ENCODE measurements at regions not wholly inside any gene's neighbourhood (a gene's known extent, or its start where the extent isn't known, plus 50 kb on each side); places are given as distances from the start of the nearest gene placed in this dataset.

DNA sequence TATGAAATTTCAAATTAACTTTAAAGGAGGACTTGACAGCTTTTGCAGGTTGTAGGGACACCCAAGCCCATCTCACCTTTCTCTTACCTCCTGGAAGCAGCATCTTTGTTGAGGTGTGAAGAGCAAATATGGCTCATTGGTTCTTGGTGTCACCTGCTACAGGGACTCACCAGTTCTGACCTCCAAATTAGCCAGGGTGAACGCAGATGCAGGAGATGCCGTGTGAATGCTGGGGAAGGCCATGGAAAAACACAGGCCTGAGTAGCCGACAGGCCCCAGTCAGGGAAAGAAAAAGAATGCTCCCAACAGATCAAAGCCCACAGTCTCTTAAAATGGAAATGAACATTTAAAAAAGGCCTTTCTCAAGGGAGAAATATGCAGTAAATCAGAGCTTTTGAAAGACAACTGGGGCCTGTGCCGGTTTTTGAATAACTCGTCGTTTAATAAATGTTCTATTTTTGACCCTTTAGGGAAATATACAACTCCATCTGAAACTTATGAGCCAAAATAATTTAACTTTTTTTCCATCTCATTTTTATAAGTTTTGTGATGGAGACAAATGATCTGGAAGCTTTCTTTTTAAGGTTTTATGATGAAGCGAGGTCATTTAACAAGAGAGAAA lies 167.5 kb downstream of the CD83 start:
- no peak overlapping the region for H3K27ac ChIP-seq
- in situ Hi-C loops (cut with MboI) = no loop called here
- H3K36me3 ChIP-seq (ENCODE audit: low read depth) = no peaks in the 10 kb centered on the region
- no peak overlapping the region for H3K4me3 ChIP-seq
- no peaks in the 10 kb centered on the region for H3K79me2 ChIP-seq (ENCODE audit: insufficient read depth)
- H3F3A ChIP-seq (ENCODE audit: insufficient read depth) = peaks cover 8% of the 10 kb centered on the region
- no peak overlapping the region for H3K9ac ChIP-seq
- H3K4me1 ChIP-seq (ENCODE audit: insufficient read depth) = peaks cover 19% of the 10 kb centered on the region
- H4K20me1 ChIP-seq (ENCODE audit: insufficient read depth) = no peaks in the 10 kb centered on the region
- no peaks in the 10 kb centered on the region for H3K9me2 ChIP-seq (ENCODE audit: insufficient read depth)
- H3K9me3 ChIP-seq (ENCODE audit: low read depth) = no peaks in the 10 kb centered on the region
- no peak for TF ChIP-seq EZH2 (IDR thresholded peaks at IDR 0.05; ENCODE audit: insufficient read depth, poor library complexity, severe bottlenecking)
- TF ChIP-seq EZH2phosphoT487 (IDR thresholded peaks at IDR 0.05; ENCODE audit: insufficient read depth, low read depth) = no peak
- WGBS, 2 experiments (ENCODE audit: low coverage in 1 of 2, low lambda C conversion rate in 2 of 2, missing lambda C conversion rate in 2 of 2) = 96% methylated on average over 7 of the region's 7 CpGs
- no peak overlapping the region for H2AFZ ChIP-seq
- no peak overlapping the region for H3K4me2 ChIP-seq (ENCODE audit: unreplicated experiment)
- DNase-seq = no peak
- H3K27me3 ChIP-seq (replicated peaks; ENCODE audit: insufficient read depth) = no peaks in the 10 kb centered on the region

DNA sequence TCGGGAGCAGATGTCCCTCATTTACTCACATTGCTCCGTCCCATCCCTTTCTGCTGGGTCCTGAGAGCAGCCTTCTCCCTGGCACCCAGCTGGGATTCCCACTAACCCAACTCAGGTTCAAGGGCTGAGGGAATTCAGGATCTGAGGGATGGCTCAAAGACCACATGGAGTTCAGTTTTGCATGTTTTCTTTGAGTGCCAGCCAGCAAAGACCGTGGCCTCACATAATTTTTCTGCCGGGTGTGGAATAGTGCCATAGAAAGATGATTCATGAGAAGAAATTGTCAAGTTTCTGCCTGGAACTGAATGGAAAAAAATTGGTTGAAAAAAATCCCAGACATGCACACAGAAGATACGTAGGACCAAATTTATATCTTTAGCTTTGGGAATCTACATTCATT lies 168.6 kb downstream of the CD83 start:
- Histone ChIP-seq H3K9ac (peak overlapping the region; percentile 37; the same call in 1 of the 2 replicates), H2AFZ (peak overlapping the region; percentile 8; the same call in 1 of the 2 replicates), H3K27ac (peak overlapping the region; percentile 74), H3K27me3 (replicated peaks; ENCODE audit: insufficient read depth) (no peaks in the 10 kb centered on the region), H3K4me2 (ENCODE audit: unreplicated experiment) (peak overlapping the region; percentile 63), H3K79me2 (ENCODE audit: insufficient read depth) (no peaks in the 10 kb centered on the region), H3K36me3 (ENCODE audit: low read depth) (no peaks in the 10 kb centered on the region), H3F3A (ENCODE audit: insufficient read depth) (peaks cover 8% of the 10 kb centered on the region), H3K4me1 (ENCODE audit: insufficient read depth) (peaks cover 19% of the 10 kb centered on the region), H3K9me3 (ENCODE audit: low read depth) (no peaks in the 10 kb centered on the region), H3K9me2 (ENCODE audit: insufficient read depth) (no peaks in the 10 kb centered on the region), H4K20me1 (ENCODE audit: insufficient read depth) (no peaks in the 10 kb centered on the region), H3K4me3 (peak overlapping the region; percentile 24; the same call in 1 of the 2 replicates)
- WGBS, 2 experiments (ENCODE audit: low coverage in 1 of 2, low lambda C conversion rate in 2 of 2, missing lambda C conversion rate in 2 of 2) = 9 to 15% methylated on average over 5 of the region's 5 CpGs
- in situ Hi-C loops (cut with MboI) = no loop called here
- no peak for TF ChIP-seq EZH2 (IDR thresholded peaks at IDR 0.05; ENCODE audit: insufficient read depth, poor library complexity, severe bottlenecking)
- no peak for TF ChIP-seq EZH2phosphoT487 (IDR thresholded peaks at IDR 0.05; ENCODE audit: insufficient read depth, low read depth)
- DNase-seq = peak; percentile 86

DNA sequence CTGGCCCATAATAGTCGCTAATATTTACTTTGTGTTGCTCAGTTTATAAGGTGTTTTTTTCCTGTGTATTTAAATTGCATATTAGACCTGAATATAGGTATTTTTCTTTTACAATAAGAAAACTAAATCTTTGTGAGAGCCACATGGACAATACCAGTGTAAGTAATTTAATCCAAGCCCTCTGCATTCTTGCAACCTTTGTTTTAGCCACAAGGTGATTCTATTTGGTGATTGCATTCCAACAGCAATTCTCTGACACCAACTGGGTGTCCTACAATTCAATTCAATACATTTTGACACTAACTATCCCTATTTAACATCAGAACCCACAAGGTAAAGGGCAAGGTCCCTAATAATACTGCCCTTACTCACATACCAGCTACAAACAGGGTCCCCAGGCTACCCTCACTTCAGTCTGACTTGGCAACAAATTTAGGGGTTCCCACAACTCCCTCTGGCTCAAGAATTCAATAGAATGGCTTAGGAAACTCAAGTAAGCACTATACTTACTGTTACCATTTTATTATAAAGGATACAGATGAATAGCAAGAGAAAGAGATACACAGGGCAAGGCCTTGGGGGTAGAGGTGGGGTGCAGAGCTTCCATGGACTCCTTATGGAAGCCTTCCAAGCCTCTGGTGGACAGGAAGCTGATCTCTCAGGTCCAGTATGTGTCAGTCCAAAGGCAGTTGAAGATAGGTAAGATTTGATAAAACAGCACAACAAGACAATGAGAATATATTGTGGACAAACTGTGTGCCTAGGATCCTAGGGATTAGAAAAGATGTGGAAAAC lies 169.3 kb downstream of the CD83 start:
- TF ChIP-seq EZH2 (IDR thresholded peaks at IDR 0.05; ENCODE audit: insufficient read depth, poor library complexity, severe bottlenecking) (no peak), EZH2phosphoT487 (IDR thresholded peaks at IDR 0.05; ENCODE audit: insufficient read depth, low read depth) (no peak)
- H3K4me3 ChIP-seq = peak overlapping the region; percentile 24; the same call in 1 of the 2 replicates
- peaks cover 19% of the 10 kb centered on the region for H3K4me1 ChIP-seq (ENCODE audit: insufficient read depth)
- DNase-seq = peak; percentile 16
- no peaks in the 10 kb centered on the region for H3K36me3 ChIP-seq (ENCODE audit: low read depth)
- no peaks in the 10 kb centered on the region for H3K9me3 ChIP-seq (ENCODE audit: low read depth)
- H3K9me2 ChIP-seq (ENCODE audit: insufficient read depth) = no peaks in the 10 kb centered on the region
- peak overlapping the region; percentile 63 for H3K4me2 ChIP-seq (ENCODE audit: unreplicated experiment)
- no peaks in the 10 kb centered on the region for H3K27me3 ChIP-seq (replicated peaks; ENCODE audit: insufficient read depth)
- H3K79me2 ChIP-seq (ENCODE audit: insufficient read depth) = no peaks in the 10 kb centered on the region
- 50 to 54% methylated on average over 1 of the region's 1 CpG for WGBS, 2 experiments (ENCODE audit: low coverage in 1 of 2, low lambda C conversion rate in 2 of 2, missing lambda C conversion rate in 2 of 2)
- H4K20me1 ChIP-seq (ENCODE audit: insufficient read depth) = no peaks in the 10 kb centered on the region
- H2AFZ ChIP-seq = peak overlapping the region; percentile 8; the same call in 1 of the 2 replicates
- H3K9ac ChIP-seq = peak overlapping the region; percentile 37; the same call in 1 of the 2 replicates
- H3F3A ChIP-seq (ENCODE audit: insufficient read depth) = peaks cover 8% of the 10 kb centered on the region
- in situ Hi-C loops (cut with MboI) = no loop called here
- peak overlapping the region; percentile 74 for H3K27ac ChIP-seq

DNA sequence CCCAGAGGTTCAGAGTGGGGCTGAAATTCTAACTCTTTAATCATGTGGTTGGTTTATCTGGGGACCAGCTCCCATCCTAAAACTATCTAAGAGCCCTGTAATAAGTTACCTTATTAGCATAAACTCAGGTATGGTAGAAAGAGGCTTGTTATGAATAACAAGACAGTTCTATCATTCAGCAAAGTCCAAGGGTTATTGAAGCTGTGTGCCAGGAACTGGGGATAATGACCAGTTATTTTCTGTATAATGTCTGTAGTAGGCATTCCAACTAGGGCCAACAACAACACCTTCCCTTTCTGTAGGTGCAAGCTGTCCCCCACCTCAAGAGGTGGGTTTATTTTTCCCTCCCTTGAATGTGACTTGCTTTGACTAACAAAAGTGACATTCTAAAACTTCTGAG lies 170.1 kb downstream of the CD83 start:
- peaks cover 8% of the 10 kb centered on the region for H3F3A ChIP-seq (ENCODE audit: insufficient read depth)
- TF ChIP-seq EZH2phosphoT487 (IDR thresholded peaks at IDR 0.05; ENCODE audit: insufficient read depth, low read depth) = no peak
- TF ChIP-seq EZH2 (IDR thresholded peaks at IDR 0.05; ENCODE audit: insufficient read depth, poor library complexity, severe bottlenecking) = no peak

More for the DNA sequence above, 170.1 kb downstream of the CD83 start:
- Histone ChIP-seq H3K27me3 (replicated peaks; ENCODE audit: insufficient read depth) (no peaks in the 10 kb centered on the region), H3K9ac (no peak overlapping the region), H2AFZ (no peak overlapping the region), H3K4me3 (no peak overlapping the region), H3K79me2 (ENCODE audit: insufficient read depth) (no peaks in the 10 kb centered on the region), H3K4me2 (ENCODE audit: unreplicated experiment) (no peak overlapping the region), H3K36me3 (ENCODE audit: low read depth) (no peaks in the 10 kb centered on the region), H4K20me1 (ENCODE audit: insufficient read depth) (no peaks in the 10 kb centered on the region), H3K9me3 (ENCODE audit: low read depth) (no peaks in the 10 kb centered on the region), H3K27ac (no peak overlapping the region), H3K4me1 (ENCODE audit: insufficient read depth) (peaks cover 19% of the 10 kb centered on the region), H3K9me2 (ENCODE audit: insufficient read depth) (no peaks in the 10 kb centered on the region)
- in situ Hi-C loops (cut with MboI) = no loop called here
- DNase-seq = no peak

All from GM23248 (cell line).